ENCODE measurements at regions not wholly inside any gene's neighbourhood (a gene's known extent, or its start where the extent isn't known, plus 50 kb on each side); places are given as distances from the start of the nearest gene placed in this dataset.

- DNase-seq (ENCODE audit: low read depth in 3 of 3, low spot score in 2 of 3): no peak
These were observed 109.1 kb downstream of the DDX1 start for GRCh38 chr2:15700599-15701340.

- no peak for DNase-seq (ENCODE audit: low read depth in 3 of 3, low spot score in 2 of 3)
These were observed 109.8 kb downstream of the DDX1 start for GRCh38 chr2:15701341-15701907.

GRCh38 chr2:15701991-15702390, 110.3 kb downstream of the DDX1 start:
- no peak for DNase-seq (ENCODE audit: low read depth in 3 of 3, low spot score in 2 of 3)

- no peak for DNase-seq (ENCODE audit: low read depth in 3 of 3, low spot score in 2 of 3)
These were observed 110.8 kb downstream of the DDX1 start for GRCh38 chr2:15702452-15702851.

GRCh38 chr2:15703365-15703869, 111.7 kb downstream of the DDX1 start:
- DNase-seq (ENCODE audit: low read depth in 3 of 3, low spot score in 2 of 3): no peak

GRCh38 chr2:15704086-15704787, 112.6 kb downstream of the DDX1 start:
- no peak for DNase-seq (ENCODE audit: low read depth in 3 of 3, low spot score in 2 of 3)

GRCh38 chr2:15704788-15705115, 113.1 kb downstream of the DDX1 start:
- DNase-seq (ENCODE audit: low read depth in 3 of 3, low spot score in 2 of 3): no peak

GRCh38 chr2:15705310-15705709, 113.6 kb downstream of the DDX1 start:
- no peak for DNase-seq (ENCODE audit: low read depth in 3 of 3, low spot score in 2 of 3)

GRCh38 chr2:15705839-15706386, 114.2 kb downstream of the DDX1 start:
- DNase-seq (ENCODE audit: low read depth in 3 of 3, low spot score in 2 of 3): no peak

GRCh38 chr2:15706424-15706823, 114.8 kb downstream of the DDX1 start:
- DNase-seq (ENCODE audit: low read depth in 3 of 3, low spot score in 2 of 3): no peak

GRCh38 chr2:15706986-15707632, 115.4 kb downstream of the DDX1 start:
- no peak for DNase-seq (ENCODE audit: low read depth in 3 of 3, low spot score in 2 of 3)

GRCh38 chr2:15708161-15708560, 116.5 kb downstream of the DDX1 start:
- no peak for DNase-seq (ENCODE audit: low read depth in 3 of 3, low spot score in 2 of 3)

GRCh38 chr2:15708865-15709820, 117.5 kb downstream of the DDX1 start:
- no peak for DNase-seq (ENCODE audit: low read depth in 3 of 3, low spot score in 2 of 3)

- no peak for DNase-seq (ENCODE audit: low read depth in 3 of 3, low spot score in 2 of 3)
These were observed 119.6 kb downstream of the DDX1 start for GRCh38 chr2:15711126-15711860.

- DNase-seq (ENCODE audit: low read depth in 3 of 3, low spot score in 2 of 3): no peak
These were observed 121.1 kb downstream of the DDX1 start for GRCh38 chr2:15712551-15713342.

- no peak for DNase-seq (ENCODE audit: low read depth in 3 of 3, low spot score in 2 of 3)
These were observed 121.8 kb downstream of the DDX1 start for GRCh38 chr2:15713475-15713874.

- no peak for DNase-seq (ENCODE audit: low read depth in 3 of 3, low spot score in 2 of 3)
These were observed 122.3 kb downstream of the DDX1 start for GRCh38 chr2:15714002-15714401.

- no peak for DNase-seq (ENCODE audit: low read depth in 3 of 3, low spot score in 2 of 3)
These were observed 122.9 kb downstream of the DDX1 start for GRCh38 chr2:15714609-15715008.

- no peak for DNase-seq (ENCODE audit: low read depth in 3 of 3, low spot score in 2 of 3)
These were observed 123.9 kb downstream of the DDX1 start for GRCh38 chr2:15715596-15715995.

Measured in right renal cortex interstitium (tissue), 3 donors.